ENCODE measurements at regions not wholly inside any gene's neighbourhood (a gene's known extent, or its start where the extent isn't known, plus 50 kb on each side); places are given as distances from the start of the nearest gene placed in this dataset.

GRCh38 chr5:40288800-40289485 lies 390.8 kb upstream of the PTGER4 start:
- TF ChIP-seq, protein P1, sequence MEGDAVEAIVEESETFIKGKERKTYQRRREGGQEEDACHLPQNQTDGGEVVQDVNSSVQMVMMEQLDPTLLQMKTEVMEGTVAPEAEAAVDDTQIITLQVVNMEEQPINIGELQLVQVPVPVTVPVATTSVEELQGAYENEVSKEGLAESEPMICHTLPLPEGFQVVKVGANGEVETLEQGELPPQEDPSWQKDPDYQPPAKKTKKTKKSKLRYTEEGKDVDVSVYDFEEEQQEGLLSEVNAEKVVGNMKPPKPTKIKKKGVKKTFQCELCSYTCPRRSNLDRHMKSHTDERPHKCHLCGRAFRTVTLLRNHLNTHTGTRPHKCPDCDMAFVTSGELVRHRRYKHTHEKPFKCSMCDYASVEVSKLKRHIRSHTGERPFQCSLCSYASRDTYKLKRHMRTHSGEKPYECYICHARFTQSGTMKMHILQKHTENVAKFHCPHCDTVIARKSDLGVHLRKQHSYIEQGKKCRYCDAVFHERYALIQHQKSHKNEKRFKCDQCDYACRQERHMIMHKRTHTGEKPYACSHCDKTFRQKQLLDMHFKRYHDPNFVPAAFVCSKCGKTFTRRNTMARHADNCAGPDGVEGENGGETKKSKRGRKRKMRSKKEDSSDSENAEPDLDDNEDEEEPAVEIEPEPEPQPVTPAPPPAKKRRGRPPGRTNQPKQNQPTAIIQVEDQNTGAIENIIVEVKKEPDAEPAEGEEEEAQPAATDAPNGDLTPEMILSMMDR (conservative IDR thresholded peaks at IDR 0.05), result peak; percentile 36
- TF ChIP-seq ZFX (IDR thresholded peaks at IDR 0.05), result no peak
